ENCODE measurements at regions not wholly inside any gene's neighbourhood (a gene's known extent, or its start where the extent isn't known, plus 50 kb on each side); places are given as distances from the start of the nearest gene placed in this dataset.

GRCh38 chr5:64019746-64020145 is 57.5 kb upstream of the HTR1A start:
- intact Hi-C loops (cut with DNase I) = no loop called here

GRCh38 chr5:64018966-64019365 is 56.7 kb upstream of the HTR1A start:
- Histone ChIP-seq H3K36me3 (no peaks in the 10 kb centered on the region), H3K4me1 (no peaks in the 10 kb centered on the region), H3K9me3 (no peaks in the 10 kb centered on the region), H3K4me3 (no peak overlapping the region), H3K27me3 (no peaks in the 10 kb centered on the region), H3K27ac (replicated peaks in 1 of 4) (no peak overlapping the region)
- TF ChIP-seq POLR2AphosphoS5 (IDR thresholded peaks at IDR 0.05) (no peak), POLR2A (IDR thresholded peaks at IDR 0.05; ENCODE audit: low read depth) (no peak), CTCF (IDR thresholded peaks at IDR 0.05) (no peak), EP300 (IDR thresholded peaks at IDR 0.05) (no peak)
- intact Hi-C loops (cut with DNase I) = no loop called here
- 74% methylated on average over 2 of the region's 2 CpGs for WGBS
- DNase-seq (ENCODE audit: extremely low spot score) = no peak

More at GRCh38 chr5:64019746-64020145, 57.5 kb upstream of the HTR1A start:
- H3K4me3 ChIP-seq = no peak overlapping the region
- no peak overlapping the region for H3K27ac ChIP-seq (replicated peaks in 1 of 4)
- H3K36me3 ChIP-seq = no peaks in the 10 kb centered on the region
- WGBS = 47% methylated on average over 2 of the region's 2 CpGs
- H3K4me1 ChIP-seq = no peaks in the 10 kb centered on the region
- no peaks in the 10 kb centered on the region for H3K9me3 ChIP-seq
- H3K27me3 ChIP-seq = no peaks in the 10 kb centered on the region
- DNase-seq (ENCODE audit: extremely low spot score) = no peak
- TF ChIP-seq POLR2A (IDR thresholded peaks at IDR 0.05; ENCODE audit: low read depth) = no peak
- TF ChIP-seq EP300 (IDR thresholded peaks at IDR 0.05) = no peak
- no peak for TF ChIP-seq POLR2AphosphoS5 (IDR thresholded peaks at IDR 0.05)

GRCh38 chr5:64015824-64016223 is 53.6 kb upstream of the HTR1A start:
- Histone ChIP-seq H3K4me3 (no peak overlapping the region), H3K27me3 (no peaks in the 10 kb centered on the region), H3K27ac (replicated peaks in 1 of 4) (no peak overlapping the region), H3K36me3 (no peaks in the 10 kb centered on the region), H3K4me1 (no peaks in the 10 kb centered on the region), H3K9me3 (no peaks in the 10 kb centered on the region)
- DNase-seq (ENCODE audit: extremely low spot score) = no peak
- TF ChIP-seq POLR2AphosphoS5 (IDR thresholded peaks at IDR 0.05) = no peak
- TF ChIP-seq CTCF (IDR thresholded peaks at IDR 0.05) = no peak
- TF ChIP-seq EP300 (IDR thresholded peaks at IDR 0.05) = no peak
- TF ChIP-seq POLR2A (IDR thresholded peaks at IDR 0.05; ENCODE audit: low read depth) = no peak
- intact Hi-C loops (cut with DNase I) = no loop called here
- 68% methylated on average over 1 of the region's 1 CpG for WGBS

All from esophagus muscularis mucosa (tissue), 4 donors.